HG02642 (cell line): ENCODE measurements at regions not wholly inside any gene's neighbourhood (a gene's known extent, or its start where the extent isn't known, plus 50 kb on each side); places are given as distances from the start of the nearest gene placed in this dataset.
"Not testable (repeated sequence)": the region's sequence is repeated elsewhere in the genome, so short reads cannot be mapped to it uniquely, and the experiment has no call there.

Source experiments
- ATAC-seq: cut with Tn5 transposase; IDR thresholded peaks from one replicate; pipeline ENCODE4 v1.9.1; 2021; ENCODE audit warnings: mild to moderate bottlenecking; ENCODE audit not compliant: unreplicated experiment, poor library complexity

GRCh38 chr10:8637640-8638039, 583.2 kb downstream of the GATA3 start:
- ATAC-seq: no peak

- ATAC-seq: no peak
Measured at GRCh38 chr10:8638088-8638672, 583.7 kb downstream of the GATA3 start.

GRCh38 chr10:8639486-8640185, 585.1 kb downstream of the GATA3 start:
- no peak for ATAC-seq

GRCh38 chr10:8640301-8640700, 585.8 kb downstream of the GATA3 start:
- ATAC-seq: no peak

- no peak for ATAC-seq
Measured at GRCh38 chr10:8640878-8641277, 586.4 kb downstream of the GATA3 start.

GRCh38 chr10:8656261-8656660, 601.8 kb downstream of the GATA3 start:
- no peak for ATAC-seq

DNA sequence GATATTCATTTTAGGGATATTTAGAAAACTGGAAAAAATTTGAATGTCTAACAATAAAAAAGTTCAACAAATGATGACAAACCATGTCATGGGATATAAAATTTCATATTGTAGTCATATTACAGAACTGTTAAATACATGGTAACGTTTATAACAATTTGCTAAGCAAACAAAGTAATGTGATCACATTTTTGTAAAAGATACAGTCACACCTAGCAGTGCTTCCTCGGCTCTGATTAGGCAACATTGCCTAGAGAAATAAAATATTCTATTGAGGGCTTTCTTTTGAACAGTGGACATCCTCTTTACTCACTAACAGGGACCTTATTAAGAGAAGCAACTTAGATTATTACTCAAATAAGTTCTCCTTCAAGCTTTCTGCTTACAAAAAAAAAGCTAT, 605.5 kb downstream of the GATA3 start:
- ATAC-seq: no peak

- no peak for ATAC-seq
Measured at GRCh38 chr10:8661886-8662285, 607.4 kb downstream of the GATA3 start.

GRCh38 chr10:8663131-8663530, 608.6 kb downstream of the GATA3 start:
- no peak for ATAC-seq

GRCh38 chr10:8665322-8665721, 610.8 kb downstream of the GATA3 start:
- no peak for ATAC-seq

DNA sequence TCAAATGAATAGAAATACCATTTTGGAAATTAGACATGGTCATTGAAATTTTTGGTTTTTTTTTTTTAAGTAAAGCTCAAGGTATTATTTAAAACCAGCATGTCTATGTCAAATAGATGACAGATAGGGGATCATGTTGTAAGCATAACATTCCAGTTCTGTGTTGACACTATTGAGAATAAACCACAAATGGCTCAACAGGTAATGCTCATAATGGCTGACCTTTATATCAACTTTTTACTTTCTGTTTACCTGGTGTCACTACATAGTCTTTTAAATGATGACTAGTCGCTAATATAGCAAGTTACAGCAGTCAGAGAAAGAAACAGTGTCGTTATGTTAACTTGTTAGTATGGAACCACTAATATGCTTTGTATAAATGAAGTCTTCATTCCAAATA, 616.0 kb downstream of the GATA3 start:
- ATAC-seq: no peak

- ATAC-seq: no peak
Measured at GRCh38 chr10:8674230-8674629, 619.7 kb downstream of the GATA3 start.

GRCh38 chr10:8677642-8678041, 623.2 kb downstream of the GATA3 start:
- ATAC-seq: no peak

DNA sequence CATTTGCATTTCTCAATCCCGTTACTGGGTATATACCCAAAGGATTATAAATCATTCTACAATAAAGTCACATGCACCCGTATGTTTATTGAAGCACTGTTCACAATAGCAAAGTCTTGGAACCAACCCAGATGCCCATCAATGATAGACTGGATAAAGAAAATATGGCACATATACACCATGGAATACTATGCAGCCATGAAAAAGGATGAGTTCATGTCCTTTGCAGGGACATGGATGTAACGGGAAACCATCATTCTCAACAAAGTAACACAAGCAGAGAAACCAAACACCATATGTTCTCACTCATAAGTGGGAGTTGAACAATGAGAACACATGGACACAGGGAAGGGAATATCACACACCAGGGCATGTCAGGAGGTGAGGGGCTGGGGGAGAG, 630.4 kb downstream of the GATA3 start:
- not testable (repeated sequence) for ATAC-seq

DNA sequence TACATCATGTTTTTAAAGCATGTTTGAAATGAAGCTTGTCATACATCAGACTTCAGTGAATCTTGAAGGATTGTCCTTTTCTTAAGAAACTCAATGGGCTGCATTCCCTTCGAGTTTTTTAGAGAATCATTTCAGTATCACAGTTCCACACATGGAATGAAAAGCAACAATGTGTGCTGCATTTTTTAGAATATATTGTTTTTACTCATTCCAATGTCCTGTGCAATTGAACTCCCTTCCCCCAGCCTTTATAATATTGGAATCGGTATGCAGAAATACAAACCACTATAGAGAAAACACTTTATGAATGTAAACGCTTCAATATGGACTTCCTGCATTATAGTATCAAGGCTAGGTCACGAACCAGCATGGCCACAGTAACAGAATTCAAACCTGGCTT, 634.4 kb downstream of the GATA3 start:
- ATAC-seq: no peak

- no peak for ATAC-seq
Measured at GRCh38 chr10:8691498-8692017, 637.1 kb downstream of the GATA3 start.

DNA sequence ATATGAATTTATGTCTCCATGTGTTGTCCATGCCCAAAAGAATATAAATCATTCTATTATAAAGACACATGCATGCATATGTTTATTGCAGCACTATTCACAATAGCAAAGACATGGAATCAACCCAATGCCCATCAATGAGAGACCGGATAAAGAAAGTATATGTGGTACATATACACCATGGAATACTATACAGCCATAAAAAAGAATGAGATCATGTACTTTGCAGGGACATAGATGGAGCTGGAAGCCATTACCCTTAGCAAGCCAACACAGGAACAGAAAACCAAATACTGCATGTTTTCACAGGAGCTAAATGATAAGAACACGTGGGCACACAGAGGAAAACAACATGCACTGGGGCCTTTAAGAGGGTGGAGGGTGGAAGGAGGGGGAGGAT, 639.1 kb downstream of the GATA3 start:
- not testable (repeated sequence) for ATAC-seq

GRCh38 chr10:8696746-8697145, 642.3 kb downstream of the GATA3 start:
- no peak for ATAC-seq

DNA sequence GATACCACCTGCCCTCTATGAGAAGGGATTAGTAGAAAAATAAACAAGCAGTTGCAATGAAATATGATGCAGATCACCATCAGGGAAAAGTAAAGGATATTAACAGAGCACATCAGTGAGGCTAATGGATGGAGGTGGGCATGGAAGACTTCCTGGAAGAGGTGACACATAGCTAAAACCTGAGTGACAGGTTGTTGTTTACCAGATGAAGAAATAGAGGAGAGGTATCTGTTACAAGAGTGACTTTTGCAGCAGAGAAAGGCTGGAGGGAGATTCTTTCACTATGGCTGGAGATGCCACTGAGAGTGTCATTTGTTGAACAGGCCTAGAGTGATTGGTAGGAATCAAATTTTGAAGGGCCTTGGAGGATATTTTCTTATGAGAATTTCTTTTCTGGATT, 646.2 kb downstream of the GATA3 start:
- no peak for ATAC-seq

GRCh38 chr10:8702181-8702580, 647.7 kb downstream of the GATA3 start:
- ATAC-seq: no peak

DNA sequence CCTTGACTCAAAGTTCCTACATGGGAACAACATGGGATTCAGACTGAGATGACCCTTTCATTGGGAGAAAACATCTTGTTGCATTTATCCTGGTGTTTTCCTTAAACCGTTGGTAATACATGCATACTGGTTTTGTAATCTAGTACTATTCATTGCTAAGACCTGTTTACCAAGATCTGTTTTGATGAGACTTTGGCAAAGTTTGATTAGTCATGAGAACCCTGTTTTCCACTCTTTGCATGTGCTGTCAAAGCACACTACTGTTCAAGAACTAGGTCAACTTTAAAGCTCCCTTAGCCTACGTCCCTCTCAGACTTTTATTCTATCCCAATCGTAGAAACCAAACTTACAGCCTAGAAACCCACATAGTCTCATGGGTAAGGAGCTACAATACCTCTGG, 650.9 kb downstream of the GATA3 start:
- ATAC-seq: no peak

- ATAC-seq: no peak
Measured at GRCh38 chr10:8712656-8713055, 658.2 kb downstream of the GATA3 start.
